GM18907 (cell line): ENCODE measurements at regions not wholly inside any gene's neighbourhood (a gene's known extent, or its start where the extent isn't known, plus 50 kb on each side); places are given as distances from the start of the nearest gene placed in this dataset.
A peak's percentile ranks its signal among the peaks of the same experiment; 100 is the strongest.
"Not testable (repeated sequence)": the region's sequence is repeated elsewhere in the genome, so short reads cannot be mapped to it uniquely, and the experiment has no call there.

Source experiments
- ATAC-seq: cut with Tn5 transposase; IDR thresholded peaks from one replicate; pipeline ENCODE4 v1.9.1; 2021; ENCODE audit warnings: mild to moderate bottlenecking, moderate library complexity; ENCODE audit not compliant: unreplicated experiment

DNA sequence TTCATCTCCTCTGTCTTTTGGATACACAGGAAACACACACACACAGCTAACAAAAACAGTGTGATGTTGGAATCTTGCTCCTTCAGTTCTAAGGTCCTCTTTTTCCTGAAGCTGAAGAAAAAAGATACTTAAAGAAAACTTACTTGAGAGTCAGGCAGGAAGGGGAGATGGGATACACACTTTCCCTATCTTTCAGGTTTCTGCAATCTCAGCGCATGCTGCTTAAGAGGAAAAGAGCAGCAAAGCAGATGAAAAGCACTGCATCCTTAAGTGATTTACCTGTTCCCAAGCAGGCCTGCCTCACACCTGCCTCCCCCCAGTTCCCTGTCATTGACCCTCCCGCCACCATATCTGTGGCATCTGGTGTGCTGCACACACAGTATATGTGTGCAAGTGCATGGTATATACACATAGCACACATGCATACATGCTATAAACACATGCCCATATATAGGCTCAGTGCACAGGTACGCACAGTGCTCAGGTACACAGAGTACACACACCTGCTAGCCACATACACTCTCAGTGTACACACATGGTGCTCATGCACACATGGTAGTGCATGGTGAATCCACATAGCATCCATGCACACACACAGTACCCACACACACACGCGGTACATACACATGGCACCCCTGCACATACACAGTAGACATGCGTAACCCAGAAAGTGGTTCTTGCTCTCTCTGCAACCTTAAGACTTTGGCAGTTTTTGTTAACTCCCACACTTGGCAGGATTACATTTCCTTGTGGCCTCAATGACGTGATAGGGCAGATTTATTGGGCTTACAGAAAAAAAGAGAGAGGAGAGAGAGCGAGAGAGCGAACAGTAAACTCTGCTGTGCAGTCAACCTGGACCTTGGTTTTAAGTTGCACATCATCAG, 166.9 kb downstream of the TOMM20 start:
- peak; percentile 10 for ATAC-seq

GRCh38 chr1:234960722-234961455, 167.7 kb downstream of the TOMM20 start:
- ATAC-seq = no peak

- ATAC-seq = no peak
These were observed 169.7 kb downstream of the TOMM20 start for GRCh38 chr1:234958706-234959657.

DNA sequence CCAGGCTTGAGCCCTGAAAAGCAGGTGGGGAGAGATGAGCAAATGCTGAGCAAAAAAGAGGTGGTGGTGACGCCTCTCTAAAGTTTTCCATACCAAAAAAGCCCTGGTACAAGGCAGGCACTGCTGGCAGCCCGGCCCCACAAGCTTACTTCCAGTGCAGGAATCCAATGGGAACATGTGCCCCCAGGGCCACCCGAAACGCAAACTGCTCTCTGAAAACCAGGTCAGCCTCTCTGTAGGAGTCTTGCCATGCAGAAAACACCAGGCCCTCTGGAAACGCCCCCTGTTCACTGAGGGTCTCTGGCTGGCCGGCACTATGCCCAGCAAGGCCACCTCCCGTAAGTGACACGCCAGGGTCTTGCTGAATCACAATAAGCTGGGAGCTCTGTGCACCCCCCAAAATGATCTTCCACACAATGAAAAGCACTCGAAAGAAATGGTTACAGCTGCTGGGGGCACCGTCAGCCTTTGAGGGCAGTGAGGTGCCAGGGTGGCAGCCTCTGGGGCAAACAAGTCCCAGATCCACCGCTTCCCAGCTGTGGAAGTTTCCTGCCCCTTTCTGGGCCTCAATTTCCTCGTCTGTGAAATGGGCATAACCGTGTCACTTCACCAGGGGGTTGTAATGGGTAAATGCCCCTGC, 170.5 kb downstream of the TOMM20 start:
- ATAC-seq = no peak

- no peak for ATAC-seq
These were observed 171.1 kb downstream of the TOMM20 start for GRCh38 chr1:234957330-234958065.

GRCh38 chr1:234956821-234957329, 171.8 kb downstream of the TOMM20 start:
- ATAC-seq = no peak

GRCh38 chr1:234955107-234955731, 173.4 kb downstream of the TOMM20 start:
- ATAC-seq = no peak

DNA sequence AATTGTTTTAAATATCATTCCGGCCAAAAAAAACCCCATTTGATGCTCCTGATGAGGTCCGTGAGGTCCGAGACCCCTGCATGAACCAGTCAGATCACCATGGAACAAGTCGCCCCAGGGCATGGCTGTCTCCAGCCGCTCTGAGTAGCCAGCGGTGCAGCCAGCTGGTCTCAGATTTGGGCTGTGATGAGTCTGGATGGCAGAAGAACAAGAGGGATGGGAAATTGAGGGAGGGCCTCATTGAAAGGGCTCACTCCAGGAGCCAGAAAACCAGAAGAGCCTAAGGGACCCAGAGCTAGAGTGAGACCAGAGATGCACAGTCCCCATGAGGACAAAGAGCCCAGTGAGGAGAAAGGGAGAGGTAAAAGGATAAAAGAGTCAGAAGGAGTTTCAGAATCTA, 174.0 kb downstream of the TOMM20 start:
- no peak for ATAC-seq

GRCh38 chr1:234953655-234954405, 174.8 kb downstream of the TOMM20 start:
- ATAC-seq = no peak

DNA sequence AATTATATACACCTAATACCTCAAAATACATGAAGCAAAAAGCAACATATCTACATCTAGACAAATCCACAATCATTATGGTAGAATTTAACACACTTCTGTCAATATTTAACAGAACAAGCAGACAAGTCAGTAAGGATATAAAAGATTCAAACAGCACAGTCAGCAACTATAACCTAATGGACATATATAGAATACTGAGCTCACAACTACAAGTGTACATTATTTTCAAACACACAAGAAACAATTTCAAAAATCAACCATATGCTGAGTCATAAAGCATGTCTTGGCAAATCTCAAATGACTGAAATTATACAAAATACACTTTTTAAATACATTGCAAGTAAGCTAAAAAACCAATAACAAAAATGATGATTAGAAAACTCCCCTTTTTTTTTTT, 178.0 kb downstream of the TOMM20 start:
- no peak for ATAC-seq

- ATAC-seq = not testable (repeated sequence)
These were observed 179.1 kb downstream of the TOMM20 start for GRCh38 chr1:234949528-234949927.

DNA sequence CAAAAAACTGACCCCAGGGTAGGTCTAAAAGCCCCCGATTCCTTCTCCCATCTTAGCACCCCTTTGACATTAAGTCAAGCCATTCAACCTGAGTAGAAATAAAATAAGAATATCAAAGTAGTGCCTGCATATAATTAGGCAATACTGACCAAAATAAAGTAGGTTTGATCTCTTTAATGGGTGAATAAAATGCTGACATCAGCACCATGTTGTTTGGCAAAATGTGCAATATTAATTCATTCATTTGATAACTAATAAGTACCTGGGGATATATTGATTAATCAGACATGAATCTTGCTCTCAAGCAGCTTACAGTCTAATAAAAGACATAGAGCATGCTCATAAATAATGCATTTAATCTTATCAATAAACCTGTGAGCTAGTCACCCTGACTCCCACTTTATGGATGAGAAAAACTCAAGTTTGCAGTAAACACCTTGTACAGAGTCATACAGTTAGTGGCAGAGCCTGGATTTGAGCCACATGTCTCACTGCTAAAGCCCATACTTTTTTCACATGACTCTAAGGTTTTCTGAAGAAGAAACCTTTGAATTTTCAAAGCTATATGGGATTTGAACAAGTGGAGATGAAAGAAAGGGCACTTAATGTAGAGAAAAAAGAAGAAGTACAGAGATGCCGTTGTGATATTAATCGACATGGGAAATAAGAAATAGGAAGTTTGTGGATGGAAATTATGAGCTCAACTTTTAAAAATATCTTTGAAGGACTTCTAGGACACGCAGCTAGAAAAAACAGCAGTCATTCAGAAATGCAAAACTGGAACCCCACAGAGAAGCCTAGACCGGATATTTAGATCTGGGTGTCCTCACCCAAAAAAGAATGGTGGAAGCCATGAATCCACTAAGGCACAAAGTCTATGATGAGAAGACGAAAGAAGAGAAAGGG, 183.9 kb downstream of the TOMM20 start:
- ATAC-seq = no peak

- no peak for ATAC-seq
These were observed 184.7 kb downstream of the TOMM20 start for GRCh38 chr1:234943836-234944402.

DNA sequence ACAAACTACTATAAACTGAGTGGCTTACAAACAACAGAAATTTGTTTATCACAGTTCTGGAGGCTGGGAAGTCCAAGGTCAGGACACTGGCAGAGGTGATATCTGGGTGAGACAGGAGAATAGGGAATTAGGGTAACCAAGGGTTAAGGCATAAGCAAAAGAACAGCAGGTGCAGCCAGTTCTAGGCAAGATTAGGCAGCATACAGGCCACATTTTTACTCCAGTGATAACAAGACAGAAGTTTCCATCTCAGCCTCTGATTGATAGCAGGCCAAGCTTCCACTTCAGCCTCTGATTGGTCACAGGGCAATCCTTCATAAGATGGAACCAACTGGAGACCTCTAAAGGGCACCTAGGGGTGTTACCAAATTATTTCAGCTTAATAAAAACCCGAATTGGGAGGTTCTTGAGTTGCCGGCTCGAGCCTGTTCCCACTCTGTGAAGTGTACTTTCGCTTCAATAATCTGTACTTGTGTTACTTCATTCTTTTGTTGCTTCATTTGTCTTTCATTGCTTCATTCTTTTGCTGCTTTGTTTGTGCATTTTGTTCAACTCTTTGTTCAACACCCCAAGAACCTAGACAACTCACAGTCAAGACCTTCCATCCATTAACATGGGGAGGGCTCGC, 185.6 kb downstream of the TOMM20 start:
- no peak for ATAC-seq

- ATAC-seq = no peak
These were observed 186.7 kb downstream of the TOMM20 start for GRCh38 chr1:234942012-234942332.

DNA sequence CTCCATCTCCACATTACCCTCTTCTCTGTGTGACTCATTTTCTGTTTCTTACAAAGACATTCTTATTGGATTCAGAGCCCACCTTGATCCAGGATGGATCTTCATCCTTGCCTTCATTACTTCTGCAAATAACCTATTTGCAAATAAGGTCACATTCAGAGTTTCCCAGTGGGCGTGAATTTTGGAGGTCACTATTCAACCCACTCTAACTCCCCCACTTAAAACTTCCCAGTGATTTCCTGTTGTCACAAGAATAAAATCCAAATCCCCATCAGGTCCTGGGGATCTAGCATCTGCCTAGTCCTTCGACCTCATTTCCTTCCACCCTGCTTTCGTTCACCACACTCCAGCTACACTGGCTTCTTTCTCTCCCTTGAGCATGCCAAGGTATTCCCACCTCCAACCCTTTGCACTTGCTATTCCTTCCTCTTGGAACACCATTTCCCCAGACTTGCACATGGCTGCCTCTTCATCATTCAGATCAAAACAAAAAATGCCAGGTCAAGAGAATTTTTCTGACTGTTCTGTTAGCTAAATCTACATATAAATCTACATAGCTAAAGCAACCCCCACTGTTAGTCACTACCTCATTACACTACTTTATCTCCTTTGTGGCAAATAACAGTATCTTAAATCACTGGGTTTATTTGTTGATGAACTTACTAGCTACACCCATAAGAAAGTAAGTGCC, 187.2 kb downstream of the TOMM20 start:
- ATAC-seq = no peak
